Activated CD8-positive, alpha-beta memory T cell treated with anti-CD3 and anti-CD28 coated beads, Interleukin-2, amount 50 U/mL, for 1 hour (primary cell): ENCODE measurements at regions not wholly inside any gene's neighbourhood (a gene's known extent, or its start where the extent isn't known, plus 50 kb on each side); places are given as distances from the start of the nearest gene placed in this dataset.
"Not testable (repeated sequence)": the region's sequence is repeated elsewhere in the genome, so short reads cannot be mapped to it uniquely, and the experiment has no call there.

Experiments used
- DNase-seq: peaks from one replicate; pipeline ENCODE4 v3.0.0-alpha.2; 2020; ENCODE audit errors: extremely low read depth

GRCh38 chrX:109879991-109880390 is 122.9 kb upstream of the TMEM164 start:
- no peak for DNase-seq

GRCh38 chrX:109880629-109881028 is 122.3 kb upstream of the TMEM164 start:
- DNase-seq, result no peak

- DNase-seq, result no peak
Measured at GRCh38 chrX:109886122-109886761, 116.7 kb upstream of the TMEM164 start.

- DNase-seq, result no peak
Measured at GRCh38 chrX:109889289-109890006, 113.5 kb upstream of the TMEM164 start.

- no peak for DNase-seq
Measured at GRCh38 chrX:109890300-109890699, 112.6 kb upstream of the TMEM164 start.

- DNase-seq, result no peak
Measured at GRCh38 chrX:109890910-109891502, 111.9 kb upstream of the TMEM164 start.

DNA sequence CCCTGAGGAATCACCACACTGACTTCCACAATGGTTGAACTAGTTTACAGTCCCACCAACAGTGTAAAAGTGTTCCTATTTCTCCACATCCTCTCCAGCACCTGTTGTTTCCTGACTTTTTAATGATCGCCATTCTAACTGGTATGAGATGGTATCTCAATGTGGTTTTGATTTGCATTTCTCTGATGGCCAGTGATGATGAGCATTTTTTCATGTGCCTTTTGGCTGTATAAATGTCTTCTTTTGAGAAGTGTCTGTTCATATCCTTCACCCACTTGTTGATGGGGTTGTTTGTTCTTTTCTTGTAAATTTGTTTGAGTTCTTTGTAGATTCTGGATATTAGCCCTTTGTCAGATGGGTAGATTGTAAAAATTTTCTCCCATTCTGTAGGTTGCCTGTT is 106.9 kb upstream of the TMEM164 start:
- not testable (repeated sequence) for DNase-seq

DNA sequence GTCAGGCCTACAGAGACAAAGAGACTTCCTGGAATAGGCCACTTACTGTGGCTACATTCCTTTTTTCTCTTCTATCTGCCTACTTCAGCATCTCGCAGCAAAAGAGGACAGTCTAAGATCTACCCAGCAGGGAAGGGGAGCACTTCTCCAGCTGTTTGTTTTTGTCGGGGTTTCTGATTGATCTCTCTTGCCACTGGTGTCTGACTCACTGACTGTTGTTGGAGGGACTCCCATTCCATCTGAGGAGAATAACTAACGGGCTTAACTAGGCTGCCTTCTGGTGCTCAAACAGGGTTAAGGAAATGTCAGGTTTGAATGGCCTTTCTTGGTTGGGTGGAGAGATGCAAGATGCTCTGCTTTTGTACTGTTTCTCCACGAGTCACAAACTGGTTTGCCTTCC is 100.2 kb upstream of the TMEM164 start:
- no peak for DNase-seq

GRCh38 chrX:109911046-109911445 is 91.9 kb upstream of the TMEM164 start:
- no peak for DNase-seq

- DNase-seq, result not testable (repeated sequence)
Measured at GRCh38 chrX:109912993-109913392, 89.9 kb upstream of the TMEM164 start.

DNA sequence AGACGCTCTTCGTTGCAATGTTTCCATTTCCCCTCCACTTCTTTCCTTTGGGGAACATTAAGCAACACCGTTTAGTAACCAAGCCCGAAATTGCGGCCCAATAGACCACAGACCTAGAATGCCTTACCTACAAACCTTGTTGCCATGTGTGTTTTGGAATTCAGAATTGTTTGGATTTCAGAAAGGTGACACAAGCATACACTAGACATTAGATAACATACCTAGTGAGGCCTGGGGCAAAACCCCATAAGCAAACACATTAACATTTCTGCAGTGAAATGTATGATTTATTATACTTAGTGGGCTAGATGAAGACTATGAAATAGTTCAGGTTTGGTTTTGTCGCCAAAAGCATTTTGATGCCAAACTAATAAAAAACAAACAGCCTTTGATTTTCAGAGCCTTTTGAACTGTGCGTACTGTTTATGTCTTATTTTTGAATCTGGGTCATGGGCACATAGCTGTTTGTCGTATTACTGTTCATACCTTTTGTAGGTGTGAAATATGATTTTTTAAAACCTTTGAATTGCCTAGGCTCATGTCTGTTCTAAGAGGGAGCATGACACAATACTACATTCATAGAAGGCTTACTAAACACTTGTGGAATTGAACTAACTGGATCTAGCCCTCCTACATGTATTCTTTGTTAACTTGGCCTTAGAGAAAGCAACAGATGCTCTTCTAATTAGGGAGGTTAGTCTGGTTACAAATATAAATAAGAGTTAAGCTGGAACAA is 88.6 kb upstream of the TMEM164 start:
- no peak for DNase-seq

DNA sequence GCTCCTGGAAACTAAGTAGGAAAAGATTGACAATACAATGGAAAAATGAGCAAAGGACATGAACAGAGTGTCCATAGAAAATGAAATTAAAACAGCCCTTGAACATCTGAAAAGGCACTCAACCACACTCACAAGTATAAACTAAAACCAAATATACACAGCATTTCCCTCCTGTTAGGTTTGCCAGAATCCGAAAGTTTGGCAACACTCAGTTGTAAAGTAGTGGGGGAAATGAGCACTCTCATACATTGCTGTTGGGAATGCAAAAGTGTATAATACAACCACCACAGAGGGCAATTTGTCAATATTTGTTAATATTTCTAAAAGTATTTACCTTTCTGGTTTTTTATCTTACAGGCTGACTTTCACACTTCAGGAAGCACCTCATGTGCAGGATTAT is 84.2 kb upstream of the TMEM164 start:
- DNase-seq, result no peak

- DNase-seq, result no peak
Measured at GRCh38 chrX:109920325-109920724, 82.6 kb upstream of the TMEM164 start.

DNA sequence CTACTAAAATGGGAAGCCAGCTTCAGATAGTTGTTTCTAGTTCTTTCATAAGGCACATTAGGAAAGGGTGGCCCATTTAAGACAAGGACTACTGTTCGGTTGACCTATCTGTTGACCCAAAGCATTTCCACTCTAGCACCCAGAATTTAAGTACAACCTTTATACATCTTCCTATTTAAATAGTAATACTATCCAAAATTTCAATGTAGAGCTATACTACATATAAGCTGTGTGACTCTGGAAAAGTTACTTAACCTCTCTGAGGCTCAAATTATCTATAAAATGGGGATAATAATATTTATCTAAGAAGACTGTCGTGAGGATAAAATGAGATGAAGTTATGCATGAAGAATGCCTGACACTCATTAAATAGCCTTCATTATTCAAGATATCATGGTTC is 82.0 kb upstream of the TMEM164 start:
- no peak for DNase-seq

DNA sequence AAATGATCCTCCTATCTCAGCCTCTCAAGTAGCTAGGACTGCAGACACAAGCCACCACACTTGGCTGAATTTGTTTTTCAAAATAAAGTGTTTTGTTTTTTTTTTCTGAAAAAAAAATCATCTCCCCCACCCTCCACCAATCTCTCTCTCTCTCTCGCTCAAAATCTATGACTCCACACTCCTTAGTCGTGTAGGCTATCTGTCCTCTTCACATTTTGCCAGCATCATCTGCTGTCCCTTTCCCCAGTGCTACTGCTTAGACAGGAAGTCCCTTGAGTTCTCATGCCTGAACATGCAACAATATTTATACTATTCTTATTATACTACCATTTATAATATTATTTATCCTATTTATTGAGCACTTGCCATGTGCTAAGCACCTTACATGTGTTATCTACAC is 80.7 kb upstream of the TMEM164 start:
- DNase-seq, result no peak

- DNase-seq, result not testable (repeated sequence)
Measured at GRCh38 chrX:109925003-109925402, 77.9 kb upstream of the TMEM164 start.

GRCh38 chrX:109925656-109926055 is 77.3 kb upstream of the TMEM164 start:
- no peak for DNase-seq

- DNase-seq, result no peak
Measured at GRCh38 chrX:109926118-109926517, 76.8 kb upstream of the TMEM164 start.

DNA sequence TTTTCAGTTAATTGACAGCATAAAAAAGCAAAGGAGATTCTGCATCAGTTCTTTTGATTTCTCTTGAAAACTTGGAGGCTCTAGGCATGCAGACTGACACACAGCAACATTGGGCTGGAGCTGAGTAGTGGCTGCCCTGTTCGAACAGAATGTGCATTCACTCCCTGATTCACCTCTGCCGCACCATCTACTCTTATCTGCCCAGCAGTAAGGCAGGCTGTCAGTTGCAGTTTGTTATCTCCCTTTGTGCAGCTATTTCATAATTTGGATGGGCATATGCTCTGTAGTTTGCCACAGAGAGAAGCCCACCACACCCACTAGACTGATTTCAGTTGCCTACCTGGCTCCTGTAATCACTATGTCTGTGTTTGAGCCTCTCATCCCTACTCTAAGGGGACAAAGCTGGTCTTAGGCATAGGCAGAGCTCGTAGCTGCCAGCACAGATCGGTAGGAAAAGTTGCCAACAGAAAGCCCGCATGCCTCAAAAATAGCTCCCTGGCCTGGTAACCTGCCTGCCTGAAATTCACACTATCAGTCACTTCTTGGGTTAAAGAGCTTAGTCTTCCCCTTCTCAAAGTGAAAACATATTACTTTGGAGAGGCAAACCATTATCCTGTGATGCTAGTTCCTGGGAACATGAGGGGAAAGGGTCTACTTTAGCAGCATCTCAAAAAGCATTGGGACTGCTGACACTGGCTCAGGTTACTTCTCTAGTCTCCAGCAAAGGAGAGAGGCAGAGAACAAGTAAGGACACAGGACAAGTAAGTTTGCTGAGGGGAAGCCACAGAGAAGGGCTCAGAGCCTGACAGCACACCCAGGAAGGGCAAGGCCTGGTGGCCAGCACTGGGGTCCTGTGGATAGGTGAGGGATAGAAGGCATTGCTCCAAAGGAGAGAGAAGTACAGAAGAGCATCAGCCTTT is 75.9 kb upstream of the TMEM164 start:
- no peak for DNase-seq

GRCh38 chrX:109927663-109928273 is 75.1 kb upstream of the TMEM164 start:
- no peak for DNase-seq
